GM23248 (cell line): ENCODE measurements at regions not wholly inside any gene's neighbourhood (a gene's known extent, or its start where the extent isn't known, plus 50 kb on each side); places are given as distances from the start of the nearest gene placed in this dataset.

Source experiments
- EZH2 ChIP-seq: fragments of 200-600 bp; sonication (generic); IDR thresholded peaks from 2 replicates; pipeline ENCODE4 v1.6.1; 2018; ENCODE audit warnings: antibody characterized with exemption, mild to moderate bottlenecking; ENCODE audit not compliant: insufficient read depth, poor library complexity, severe bottlenecking
- EZH2phosphoT487 ChIP-seq: fragments of 200-600 bp; sonication (generic); IDR thresholded peaks from 2 replicates; pipeline ENCODE4 v1.6.1; 2018; ENCODE audit warnings: antibody characterized with exemption, moderate library complexity, mild to moderate bottlenecking, low read depth; ENCODE audit not compliant: insufficient read depth

- no peak for TF ChIP-seq EZH2phosphoT487
- no peak for TF ChIP-seq EZH2
Measured at GRCh38 chr11:88433536-88434230, 96.1 kb upstream of the CTSC start.
